ENCODE measurements at regions not wholly inside any gene's neighbourhood (a gene's known extent, or its start where the extent isn't known, plus 50 kb on each side); places are given as distances from the start of the nearest gene placed in this dataset.

DNA sequence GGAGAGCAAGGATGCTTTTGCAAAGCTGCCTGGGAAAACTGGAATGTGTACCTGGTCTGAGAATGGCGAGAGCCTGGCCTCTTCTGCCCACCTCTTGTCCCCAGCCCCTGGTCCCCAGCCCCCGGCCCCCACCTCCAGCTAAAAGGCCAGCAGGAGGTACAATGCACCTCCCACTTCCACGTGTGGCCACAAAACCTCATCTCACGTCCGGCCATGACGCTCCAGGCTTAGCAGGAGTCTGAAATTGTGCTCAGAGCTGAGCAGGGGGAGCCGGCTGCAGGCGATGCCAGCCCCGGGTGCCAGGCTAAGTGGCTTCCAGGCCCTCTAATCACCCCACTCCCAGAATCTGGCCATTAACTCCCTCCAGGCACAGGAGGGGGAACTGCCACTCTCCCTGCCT, 83.1 kb upstream of the PRR20G start:
- Mint-ChIP-seq H3K36me3 (no peaks in the 10 kb centered on the region), H3K9me3 (no peaks in the 10 kb centered on the region), H3K4me1 (peaks cover 14% of the 10 kb centered on the region), H3K27me3 (ENCODE audit: low read depth) (no peaks in the 10 kb centered on the region), H3K4me3 (no peak overlapping the region), H3K27ac (no peak overlapping the region)
- CTCF ChIA-PET: no interaction called here
- TF ChIP-seq, protein P1, sequence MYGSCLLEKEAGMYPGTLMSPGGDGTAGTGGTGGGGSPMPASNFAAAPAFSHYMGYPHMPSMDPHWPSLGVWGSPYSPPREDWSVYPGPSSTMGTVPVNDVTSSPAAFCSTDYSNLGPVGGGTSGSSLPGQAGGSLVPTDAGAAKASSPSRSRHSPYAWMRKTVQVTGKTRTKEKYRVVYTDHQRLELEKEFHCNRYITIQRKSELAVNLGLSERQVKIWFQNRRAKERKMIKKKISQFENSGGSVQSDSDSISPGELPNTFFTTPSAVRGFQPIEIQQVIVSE (CRISPR knock-in tag; IDR thresholded peaks at IDR 0.05; ENCODE audit: borderline replicate concordance): no peak
- TF ChIP-seq FOXP1 (CRISPR knock-in tag; IDR thresholded peaks at IDR 0.05; ENCODE audit: borderline replicate concordance) (no peak), RELA (CRISPR knock-in tag; IDR thresholded peaks at IDR 0.05; ENCODE audit: borderline replicate concordance) (no peak), ATF1 (CRISPR knock-in tag; IDR thresholded peaks at IDR 0.05) (no peak), NR1H2 (CRISPR knock-in tag; IDR thresholded peaks at IDR 0.05) (no peak), ZNF416 (CRISPR knock-in tag; IDR thresholded peaks at IDR 0.05) (no peak), ZNF423 (CRISPR knock-in tag; IDR thresholded peaks at IDR 0.05) (no peak), JAZF1 (CRISPR knock-in tag; IDR thresholded peaks at IDR 0.05) (no peak), MXD4 (CRISPR knock-in tag; IDR thresholded peaks at IDR 0.05; ENCODE audit: borderline replicate concordance) (no peak), GRHL2 (CRISPR knock-in tag; IDR thresholded peaks at IDR 0.05; ENCODE audit: insufficient replicate concordance, severe bottlenecking) (no peak), TEAD1 (CRISPR knock-in tag; IDR thresholded peaks at IDR 0.05) (no peak)
- TF ChIP-seq, protein P2, sequence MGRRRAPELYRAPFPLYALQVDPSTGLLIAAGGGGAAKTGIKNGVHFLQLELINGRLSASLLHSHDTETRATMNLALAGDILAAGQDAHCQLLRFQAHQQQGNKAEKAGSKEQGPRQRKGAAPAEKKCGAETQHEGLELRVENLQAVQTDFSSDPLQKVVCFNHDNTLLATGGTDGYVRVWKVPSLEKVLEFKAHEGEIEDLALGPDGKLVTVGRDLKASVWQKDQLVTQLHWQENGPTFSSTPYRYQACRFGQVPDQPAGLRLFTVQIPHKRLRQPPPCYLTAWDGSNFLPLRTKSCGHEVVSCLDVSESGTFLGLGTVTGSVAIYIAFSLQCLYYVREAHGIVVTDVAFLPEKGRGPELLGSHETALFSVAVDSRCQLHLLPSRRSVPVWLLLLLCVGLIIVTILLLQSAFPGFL (CRISPR knock-in tag; IDR thresholded peaks at IDR 0.05; ENCODE audit: borderline replicate concordance): no peak
- TF ChIP-seq, protein P3, sequence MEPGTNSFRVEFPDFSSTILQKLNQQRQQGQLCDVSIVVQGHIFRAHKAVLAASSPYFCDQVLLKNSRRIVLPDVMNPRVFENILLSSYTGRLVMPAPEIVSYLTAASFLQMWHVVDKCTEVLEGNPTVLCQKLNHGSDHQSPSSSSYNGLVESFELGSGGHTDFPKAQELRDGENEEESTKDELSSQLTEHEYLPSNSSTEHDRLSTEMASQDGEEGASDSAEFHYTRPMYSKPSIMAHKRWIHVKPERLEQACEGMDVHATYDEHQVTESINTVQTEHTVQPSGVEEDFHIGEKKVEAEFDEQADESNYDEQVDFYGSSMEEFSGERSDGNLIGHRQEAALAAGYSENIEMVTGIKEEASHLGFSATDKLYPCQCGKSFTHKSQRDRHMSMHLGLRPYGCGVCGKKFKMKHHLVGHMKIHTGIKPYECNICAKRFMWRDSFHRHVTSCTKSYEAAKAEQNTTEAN (CRISPR knock-in tag; IDR thresholded peaks at IDR 0.05): no peak
- TF ChIP-seq, protein P4, sequence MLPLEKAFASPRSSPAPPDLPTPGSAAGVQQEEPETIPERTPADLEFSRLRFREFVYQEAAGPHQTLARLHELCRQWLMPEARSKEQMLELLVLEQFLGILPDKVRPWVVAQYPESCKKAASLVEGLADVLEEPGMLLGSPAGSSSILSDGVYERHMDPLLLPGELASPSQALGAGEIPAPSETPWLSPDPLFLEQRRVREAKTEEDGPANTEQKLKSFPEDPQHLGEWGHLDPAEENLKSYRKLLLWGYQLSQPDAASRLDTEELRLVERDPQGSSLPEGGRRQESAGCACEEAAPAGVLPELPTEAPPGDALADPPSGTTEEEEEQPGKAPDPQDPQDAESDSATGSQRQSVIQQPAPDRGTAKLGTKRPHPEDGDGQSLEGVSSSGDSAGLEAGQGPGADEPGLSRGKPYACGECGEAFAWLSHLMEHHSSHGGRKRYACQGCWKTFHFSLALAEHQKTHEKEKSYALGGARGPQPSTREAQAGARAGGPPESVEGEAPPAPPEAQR (CRISPR knock-in tag; IDR thresholded peaks at IDR 0.05): no peak
- no peak for ATAC-seq
- POLR2A ChIA-PET: no interaction called here
- DNase-seq (ENCODE audit: low spot score): no peak

DNA sequence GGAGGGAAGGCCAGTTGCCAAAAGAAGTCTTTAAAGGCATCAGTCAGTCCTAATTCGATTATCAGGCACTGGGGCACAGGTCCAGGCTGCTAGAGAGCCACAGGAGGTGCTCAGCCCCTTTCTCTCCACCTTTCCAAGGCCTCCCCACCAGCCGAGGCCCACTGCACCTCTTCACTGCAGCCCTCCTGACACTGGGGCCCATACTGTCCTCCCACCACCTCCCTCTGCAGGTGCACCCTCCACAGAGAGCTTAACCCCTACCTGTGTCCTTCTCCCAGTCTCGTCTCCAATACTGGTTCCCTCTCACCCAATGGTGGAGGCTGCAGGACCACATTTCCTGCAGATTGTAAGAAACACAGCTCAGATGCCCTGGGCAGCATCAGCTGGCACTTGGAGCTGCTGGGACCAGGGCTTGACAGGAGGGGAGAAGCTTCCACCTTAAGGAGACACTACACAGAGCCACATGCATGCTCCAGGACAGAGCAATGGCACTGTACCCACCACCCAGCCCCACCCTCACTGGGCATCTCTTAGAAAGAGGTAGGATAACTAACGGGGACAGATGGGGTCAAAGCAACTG, 81.6 kb upstream of the PRR20G start:
- Mint-ChIP-seq H3K4me1 (peaks cover 14% of the 10 kb centered on the region), H3K9me3 (no peaks in the 10 kb centered on the region), H3K4me3 (no peak overlapping the region), H3K36me3 (no peaks in the 10 kb centered on the region), H3K27me3 (ENCODE audit: low read depth) (no peaks in the 10 kb centered on the region), H3K27ac (no peak overlapping the region)
- ChIA-PET POLR2A (no interaction called here), CTCF (interaction anchor here (1.7 kb wide), 1 partner anchor 104 kb away, joined by 4 read pairs; no protein-coding TSS in a partner anchor)
- TF ChIP-seq, protein P5, sequence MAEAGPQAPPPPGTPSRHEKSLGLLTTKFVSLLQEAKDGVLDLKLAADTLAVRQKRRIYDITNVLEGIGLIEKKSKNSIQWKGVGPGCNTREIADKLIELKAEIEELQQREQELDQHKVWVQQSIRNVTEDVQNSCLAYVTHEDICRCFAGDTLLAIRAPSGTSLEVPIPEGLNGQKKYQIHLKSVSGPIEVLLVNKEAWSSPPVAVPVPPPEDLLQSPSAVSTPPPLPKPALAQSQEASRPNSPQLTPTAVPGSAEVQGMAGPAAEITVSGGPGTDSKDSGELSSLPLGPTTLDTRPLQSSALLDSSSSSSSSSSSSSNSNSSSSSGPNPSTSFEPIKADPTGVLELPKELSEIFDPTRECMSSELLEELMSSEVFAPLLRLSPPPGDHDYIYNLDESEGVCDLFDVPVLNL (CRISPR knock-in tag; IDR thresholded peaks at IDR 0.05; ENCODE audit: borderline replicate concordance, low read depth): no peak
- TF ChIP-seq ZNF138 (CRISPR knock-in tag; conservative IDR thresholded peaks at IDR 0.05) (no peak), TEAD1 (CRISPR knock-in tag; IDR thresholded peaks at IDR 0.05) (no peak), ZNF263 (CRISPR knock-in tag; IDR thresholded peaks at IDR 0.05; ENCODE audit: low read depth) (no peak), ELF4 (CRISPR knock-in tag; IDR thresholded peaks at IDR 0.05; ENCODE audit: low read depth) (no peak), ZNF416 (CRISPR knock-in tag; IDR thresholded peaks at IDR 0.05) (no peak), KAT7 (CRISPR knock-in tag; IDR thresholded peaks at IDR 0.05; ENCODE audit: borderline replicate concordance) (no peak), CBFB (CRISPR knock-in tag; IDR thresholded peaks at IDR 0.05; ENCODE audit: low read depth) (no peak), JUN (CRISPR knock-in tag; IDR thresholded peaks at IDR 0.05) (no peak), ZNF423 (CRISPR knock-in tag; IDR thresholded peaks at IDR 0.05) (no peak), SP1 (CRISPR knock-in tag; conservative IDR thresholded peaks at IDR 0.05) (no peak)
- TF ChIP-seq, protein P6, sequence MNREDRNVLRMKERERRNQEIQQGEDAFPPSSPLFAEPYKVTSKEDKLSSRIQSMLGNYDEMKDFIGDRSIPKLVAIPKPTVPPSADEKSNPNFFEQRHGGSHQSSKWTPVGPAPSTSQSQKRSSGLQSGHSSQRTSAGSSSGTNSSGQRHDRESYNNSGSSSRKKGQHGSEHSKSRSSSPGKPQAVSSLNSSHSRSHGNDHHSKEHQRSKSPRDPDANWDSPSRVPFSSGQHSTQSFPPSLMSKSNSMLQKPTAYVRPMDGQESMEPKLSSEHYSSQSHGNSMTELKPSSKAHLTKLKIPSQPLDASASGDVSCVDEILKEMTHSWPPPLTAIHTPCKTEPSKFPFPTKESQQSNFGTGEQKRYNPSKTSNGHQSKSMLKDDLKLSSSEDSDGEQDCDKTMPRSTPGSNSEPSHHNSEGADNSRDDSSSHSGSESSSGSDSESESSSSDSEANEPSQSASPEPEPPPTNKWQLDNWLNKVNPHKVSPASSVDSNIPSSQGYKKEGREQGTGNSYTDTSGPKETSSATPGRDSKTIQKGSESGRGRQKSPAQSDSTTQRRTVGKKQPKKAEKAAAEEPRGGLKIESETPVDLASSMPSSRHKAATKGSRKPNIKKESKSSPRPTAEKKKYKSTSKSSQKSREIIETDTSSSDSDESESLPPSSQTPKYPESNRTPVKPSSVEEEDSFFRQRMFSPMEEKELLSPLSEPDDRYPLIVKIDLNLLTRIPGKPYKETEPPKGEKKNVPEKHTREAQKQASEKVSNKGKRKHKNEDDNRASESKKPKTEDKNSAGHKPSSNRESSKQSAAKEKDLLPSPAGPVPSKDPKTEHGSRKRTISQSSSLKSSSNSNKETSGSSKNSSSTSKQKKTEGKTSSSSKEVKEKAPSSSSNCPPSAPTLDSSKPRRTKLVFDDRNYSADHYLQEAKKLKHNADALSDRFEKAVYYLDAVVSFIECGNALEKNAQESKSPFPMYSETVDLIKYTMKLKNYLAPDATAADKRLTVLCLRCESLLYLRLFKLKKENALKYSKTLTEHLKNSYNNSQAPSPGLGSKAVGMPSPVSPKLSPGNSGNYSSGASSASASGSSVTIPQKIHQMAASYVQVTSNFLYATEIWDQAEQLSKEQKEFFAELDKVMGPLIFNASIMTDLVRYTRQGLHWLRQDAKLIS (CRISPR knock-in tag; IDR thresholded peaks at IDR 0.05; ENCODE audit: borderline replicate concordance): no peak
- ATAC-seq: no peak
- no peak for DNase-seq (ENCODE audit: low spot score)

All from WTC11 (cell line).